ENCODE measurements at regions not wholly inside any gene's neighbourhood (a gene's known extent, or its start where the extent isn't known, plus 50 kb on each side); places are given as distances from the start of the nearest gene placed in this dataset.

GRCh38 chr6:166075186-166075585 lies 92.5 kb downstream of the TBXT start:
- intact Hi-C loops (cut with micrococcal nuclease): no loop called here
- TF ChIP-seq GATA2 (IDR thresholded peaks at IDR 0.05; ENCODE audit: insufficient read depth, insufficient read length, low read depth, low read length) (no peak), JUN (IDR thresholded peaks at IDR 0.05; ENCODE audit: borderline replicate concordance, insufficient read depth, insufficient read length, low read depth) (no peak), FOS (IDR thresholded peaks at IDR 0.05; ENCODE audit: borderline replicate concordance, insufficient read depth, low read length) (no peak), CTCF (IDR thresholded peaks at IDR 0.05; ENCODE audit: extremely low read depth in 1 of 2, insufficient read depth in 1 of 2, low read depth in 1 of 2, low read length in 2 of 2) (no peak), EZH2 (IDR thresholded peaks at IDR 0.05; ENCODE audit: borderline replicate concordance, low read depth, low read length, severe bottlenecking) (no peak), POLR2AphosphoS5 (IDR thresholded peaks at IDR 0.05; ENCODE audit: insufficient read depth, low read depth, low read length) (no peak), POLR2A (IDR thresholded peaks at IDR 0.05; ENCODE audit: low read depth, low read length) (no peak), MYC (IDR thresholded peaks at IDR 0.05; ENCODE audit: low read depth, low read length) (no peak), MAX (IDR thresholded peaks at IDR 0.05; ENCODE audit: insufficient read depth, insufficient read length) (no peak)
- DNase-seq (ENCODE audit: low read depth, low spot score) (no peak), FAIRE-seq (no peak)
- no peaks in the 10 kb centered on the region for H3K4me1 ChIP-seq (ENCODE audit: control insufficient read depth, extremely low read depth, insufficient read depth, low read length)
- no peaks in the 10 kb centered on the region for H3K9me3 ChIP-seq (replicated peaks; ENCODE audit: control insufficient read depth, insufficient read depth, low read length)
- CTCF ChIA-PET: no interaction called here
- no peaks in the 10 kb centered on the region for H3K36me3 ChIP-seq (ENCODE audit: control insufficient read depth in 2 of 2, extremely low read depth in 1 of 2, insufficient read depth in 2 of 2, low read length in 2 of 2)
- H3K27ac ChIP-seq (ENCODE audit: insufficient read depth, low read depth, low read length): no peak overlapping the region
- H3K9me1 ChIP-seq (replicated peaks; ENCODE audit: control insufficient read depth, extremely low read depth, insufficient read depth, low read length): no peaks in the 10 kb centered on the region
- H2AFZ ChIP-seq (ENCODE audit: low read depth, low read length): no peak overlapping the region
- dilution Hi-C loops (cut with MboI; ENCODE audit: extremely low pct_ligation_motif_present, low sequenced_read_pairs): no loop called here
- H3K9ac ChIP-seq (replicated peaks; ENCODE audit: extremely low read depth, insufficient read depth, low read length): no peak overlapping the region
- H3K4me3 ChIP-seq (replicated peaks in 1 of 3; ENCODE audit: insufficient read depth in 1 of 3, low read depth in 1 of 3, low read length in 3 of 3): no peak overlapping the region
- no TSS peak for BruUV-seq (replicated peaks)
- no peaks in the 10 kb centered on the region for H4K20me1 ChIP-seq (replicated peaks; ENCODE audit: control insufficient read depth, extremely low read depth, insufficient read depth, low read length)
- H3K4me2 ChIP-seq (ENCODE audit: insufficient read depth, low read length): no peak overlapping the region
- H3K27me3 ChIP-seq (ENCODE audit: control insufficient read depth in 2 of 2, insufficient read depth in 2 of 2, low read length in 2 of 2): no peaks in the 10 kb centered on the region
- H3K79me2 ChIP-seq (ENCODE audit: control insufficient read depth, insufficient read depth, low read length): no peaks in the 10 kb centered on the region
- POLR2A ChIA-PET: no interaction called here

All from endothelial cell of umbilical vein (primary cell).